RWPE1 (cell line): ENCODE measurements at regions not wholly inside any gene's neighbourhood (a gene's known extent, or its start where the extent isn't known, plus 50 kb on each side); places are given as distances from the start of the nearest gene placed in this dataset.

ENCODE experiments used
- CTCF ChIA-PET: fragments of 350-600 bp; sonication (Branson Sonifier 250); formaldehyde crosslinking; extraction: SDS; loops from one replicate; lab custom pipeline; 2021; lab: Yijun Ruan, JAX
- POLR2A ChIA-PET: fragments of 400-600 bp; formaldehyde crosslinking; extraction: SDS; loops from one replicate; lab custom pipeline; 2020; ENCODE audit warnings: antibody characterized with exemption; ENCODE audit not compliant: low non-redundant PET; lab: Yijun Ruan, JAX
- DNase-seq: peaks from one replicate; pipeline ENCODE4 v3.0.0; 2012; ENCODE audit warnings: low spot score
- H3K27ac ChIP-seq: fragments of 450-650 bp; 2 replicates; pipeline ENCODE4 v1.5.1; 2017
- TF ChIP-seq, protein P1 (sequence below): fragments of 450-650 bp; conservative IDR thresholded peaks from 2 replicates; pipeline ENCODE4 v1.5.1; 2017; ENCODE audit warnings: low read depth, mild to moderate bottlenecking

DNA sequence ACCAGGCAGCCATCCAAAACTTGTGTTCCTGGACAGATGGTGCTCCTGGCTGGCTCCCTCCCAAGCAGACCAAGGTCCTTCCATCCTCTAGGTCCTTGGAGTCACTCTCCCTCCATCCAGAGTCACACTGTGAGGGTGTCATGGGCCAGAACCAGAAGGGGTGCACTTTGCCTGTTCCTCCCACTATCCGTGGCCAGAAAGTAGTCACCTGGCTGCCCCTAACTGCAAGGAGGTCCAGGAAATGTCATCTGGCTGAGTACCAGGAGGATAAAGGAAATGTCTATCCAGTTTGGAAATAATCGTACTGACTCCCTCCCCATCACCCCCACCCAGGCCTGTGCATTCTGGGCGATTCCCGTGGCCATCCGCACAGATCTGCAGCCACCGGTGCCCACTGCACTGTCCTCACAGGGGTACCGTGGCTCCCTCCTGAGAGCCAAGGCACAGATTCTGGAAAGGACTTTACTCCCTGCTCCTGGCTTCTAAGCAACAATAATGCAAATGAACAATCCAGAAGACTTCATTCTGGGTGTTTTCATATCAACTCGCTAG lies 253.2 kb downstream of the NPHP4 start:
- H3K27ac ChIP-seq, result no peak overlapping the region
- ChIA-PET POLR2A (interaction anchor here (0.6 kb wide), 1 partner anchor 76 kb away, joined by 3 read pairs; no protein-coding TSS in a partner anchor), CTCF (no interaction called here)
- TF ChIP-seq, protein P1, sequence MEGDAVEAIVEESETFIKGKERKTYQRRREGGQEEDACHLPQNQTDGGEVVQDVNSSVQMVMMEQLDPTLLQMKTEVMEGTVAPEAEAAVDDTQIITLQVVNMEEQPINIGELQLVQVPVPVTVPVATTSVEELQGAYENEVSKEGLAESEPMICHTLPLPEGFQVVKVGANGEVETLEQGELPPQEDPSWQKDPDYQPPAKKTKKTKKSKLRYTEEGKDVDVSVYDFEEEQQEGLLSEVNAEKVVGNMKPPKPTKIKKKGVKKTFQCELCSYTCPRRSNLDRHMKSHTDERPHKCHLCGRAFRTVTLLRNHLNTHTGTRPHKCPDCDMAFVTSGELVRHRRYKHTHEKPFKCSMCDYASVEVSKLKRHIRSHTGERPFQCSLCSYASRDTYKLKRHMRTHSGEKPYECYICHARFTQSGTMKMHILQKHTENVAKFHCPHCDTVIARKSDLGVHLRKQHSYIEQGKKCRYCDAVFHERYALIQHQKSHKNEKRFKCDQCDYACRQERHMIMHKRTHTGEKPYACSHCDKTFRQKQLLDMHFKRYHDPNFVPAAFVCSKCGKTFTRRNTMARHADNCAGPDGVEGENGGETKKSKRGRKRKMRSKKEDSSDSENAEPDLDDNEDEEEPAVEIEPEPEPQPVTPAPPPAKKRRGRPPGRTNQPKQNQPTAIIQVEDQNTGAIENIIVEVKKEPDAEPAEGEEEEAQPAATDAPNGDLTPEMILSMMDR, result no peak
- no peak for DNase-seq

DNA sequence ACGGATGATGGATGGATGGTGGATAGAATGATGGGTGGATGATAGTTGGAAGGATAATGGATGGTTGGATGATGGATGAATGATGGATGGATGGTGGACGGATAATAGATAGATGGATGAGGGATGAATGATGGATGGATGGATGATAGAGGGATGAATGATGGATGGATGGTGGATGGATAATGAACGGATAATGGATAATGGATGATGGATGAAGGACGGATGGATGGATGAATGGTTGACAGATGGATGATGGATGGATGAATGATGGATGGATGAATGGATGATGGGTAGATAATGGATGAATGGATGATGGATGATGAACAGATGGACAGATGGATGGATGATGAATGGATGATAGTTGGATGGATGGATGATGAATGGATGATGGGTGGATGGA lies 255.1 kb downstream of the NPHP4 start:
- ChIA-PET CTCF (no interaction called here), POLR2A (no interaction called here)
- H3K27ac ChIP-seq, result no peak overlapping the region
- TF ChIP-seq, protein P1, result no peak
- no peak for DNase-seq

GRCh38 chr1:5734996-5735395 lies 257.2 kb downstream of the NPHP4 start:
- ChIA-PET CTCF (interaction anchor here (0.6 kb wide), 1 partner anchor 22 kb away, joined by 4 read pairs; no protein-coding TSS in a partner anchor), POLR2A (no interaction called here)
- DNase-seq, result no peak
- H3K27ac ChIP-seq, result no peak overlapping the region
- TF ChIP-seq, protein P1, result no peak

DNA sequence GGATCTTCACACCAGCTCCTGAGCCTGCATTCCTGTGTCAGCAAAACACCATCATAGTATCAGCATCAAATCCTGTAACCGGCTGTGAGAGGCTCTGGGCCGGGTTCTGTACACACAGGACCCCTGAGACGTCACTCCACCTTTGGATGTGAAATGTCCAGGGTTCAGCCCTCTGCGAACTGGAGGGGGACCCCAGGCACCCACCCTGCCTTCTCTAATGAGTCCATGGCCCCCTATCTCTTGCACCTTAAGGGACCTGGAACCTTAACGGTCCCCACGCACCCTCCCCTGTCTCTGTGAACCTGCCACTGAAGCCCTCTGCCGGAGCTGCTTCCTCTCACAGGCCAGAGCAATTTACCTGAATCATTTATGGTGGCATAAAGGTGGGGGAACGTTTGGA lies 257.8 kb downstream of the NPHP4 start:
- POLR2A ChIA-PET, result no interaction called here

GRCh38 chr1:5733596-5733995 lies 258.6 kb downstream of the NPHP4 start:
- ChIA-PET CTCF (no interaction called here), POLR2A (no interaction called here)
- no peak for DNase-seq
- H3K27ac ChIP-seq, result no peak overlapping the region
- TF ChIP-seq, protein P1, result no peak

More for the DNA sequence above, 257.8 kb downstream of the NPHP4 start:
- CTCF ChIA-PET, result interaction anchor here (0.6 kb wide), 1 partner anchor 23 kb away, joined by 4 read pairs; no protein-coding TSS in a partner anchor
- TF ChIP-seq, protein P1, result no peak
- DNase-seq, result no peak
- H3K27ac ChIP-seq, result no peak overlapping the region

DNA sequence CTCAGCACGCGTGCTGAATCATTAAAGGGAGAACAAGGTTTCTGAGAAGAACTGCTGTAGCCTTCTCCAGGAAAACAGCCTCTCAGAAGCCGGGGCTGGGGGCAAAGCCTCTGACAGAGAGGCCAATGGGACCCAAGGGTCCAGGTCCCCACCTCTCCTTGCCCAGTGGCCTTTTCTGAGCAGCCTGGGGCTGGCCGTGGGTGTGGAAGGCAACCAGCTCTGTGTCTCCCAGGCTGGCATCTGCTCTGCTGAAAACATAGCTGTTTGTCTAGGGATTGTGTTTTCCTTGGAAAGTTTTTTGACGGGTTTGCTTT lies 261.2 kb downstream of the NPHP4 start:
- no peak for DNase-seq

More for the DNA sequence above, 261.2 kb downstream of the NPHP4 start:
- H3K27ac ChIP-seq, result no peak overlapping the region
- TF ChIP-seq, protein P1, result no peak
- CTCF ChIA-PET, result no interaction called here
- POLR2A ChIA-PET, result no interaction called here
